HEK293 (cell line): ENCODE measurements at regions not wholly inside any gene's neighbourhood (a gene's known extent, or its start where the extent isn't known, plus 50 kb on each side); places are given as distances from the start of the nearest gene placed in this dataset.

Experiments
- CTCF ChIA-PET: fragments of 350-600 bp; formaldehyde crosslinking; extraction: SDS; loops from one replicate; lab custom pipeline; 2021; ENCODE audit warnings: antibody characterized with exemption; lab: Yijun Ruan, JAX
- POLR2A ChIA-PET: fragments of 300-600 bp; formaldehyde crosslinking; extraction: SDS; loops from one replicate; lab custom pipeline; 2020; ENCODE audit warnings: antibody characterized with exemption, inconsistent platforms; lab: Yijun Ruan, JAX
- H3K27ac ChIP-seq: fragments of 200-500 bp; sonication (Bioruptor generic); 2 replicates; pipeline ENCODE4 v1.5.1; 2014; ENCODE audit warnings: low read depth, low read length, control low read depth, inconsistent platforms; ENCODE audit errors: extremely low read depth
- H3K36me3 ChIP-seq, 2 experiments: fragments of 200-500 bp in 1 of 2; sonication (Bioruptor generic) in 1 of 2; 1 replicate in 1 of 2; 2 replicates in 1 of 2; pipeline ENCODE4 v1.5.1; 2014 to 2017; ENCODE audit warnings: inconsistent platforms in 2 of 2, low read length in 2 of 2; ENCODE audit not compliant: control insufficient read depth in 2 of 2, insufficient read depth in 1 of 2
- H3K4me1 ChIP-seq: fragments of 200-500 bp; sonication (Bioruptor generic); 2 replicates; pipeline ENCODE4 v1.5.1; 2014; ENCODE audit warnings: mild to moderate bottlenecking, low read length, inconsistent platforms; ENCODE audit not compliant: control insufficient read depth, insufficient read depth
- H3K4me3 ChIP-seq: 2 replicates; pipeline ENCODE4 v1.5.1; 2011; ENCODE audit warnings: low read depth, mild to moderate bottlenecking, control low read depth, low read length, moderate library complexity
- H3K9me3 ChIP-seq: fragments of 200-500 bp; sonication (Bioruptor generic); 2 replicates; pipeline ENCODE4 v1.5.1; 2014; ENCODE audit warnings: low read depth, low read length, inconsistent platforms; ENCODE audit not compliant: control insufficient read depth, insufficient read depth
- ELK4 ChIP-seq: IDR thresholded peaks from 2 replicates; pipeline ENCODE4 v1.6.1; 2011; ENCODE audit warnings: mild to moderate bottlenecking, low read depth, low read length, borderline replicate concordance
- KLF10 ChIP-seq: fragments of 450-650 bp; IDR thresholded peaks from 2 replicates; pipeline ENCODE4 v1.5.1; 2018; ENCODE audit warnings: missing biosample characterization, mild to moderate bottlenecking, missing genetic modification characterization
- KLF17 ChIP-seq: fragments of 450-650 bp; formaldehyde crosslinking; IDR thresholded peaks from 2 replicates; pipeline ENCODE4 v1.5.1; 2016; ENCODE audit warnings: missing biosample characterization, missing genetic modification characterization
- SETDB1 ChIP-seq: IDR thresholded peaks from one replicate; pipeline ENCODE4 v1.6.1; 2017; ENCODE audit warnings: mild to moderate bottlenecking, low read length, moderate library complexity, mixed read lengths; ENCODE audit not compliant: insufficient read length
- TRIM28 ChIP-seq: IDR thresholded peaks from 2 replicates; pipeline ENCODE4 v1.6.1; 2011; ENCODE audit warnings: low read length, control low read depth, borderline replicate concordance
- ZBTB44 ChIP-seq: fragments of 450-650 bp; IDR thresholded peaks from 2 replicates; pipeline ENCODE4 v1.5.1; 2018; ENCODE audit warnings: missing biosample characterization, mild to moderate bottlenecking, missing genetic modification characterization
- ZNF350 ChIP-seq: fragments of 450-650 bp; formaldehyde crosslinking; IDR thresholded peaks from 2 replicates; pipeline ENCODE4 v1.5.0; 2017; ENCODE audit warnings: missing biosample characterization, mild to moderate bottlenecking, missing genetic modification characterization
- ZNF518A ChIP-seq: fragments of 450-650 bp; formaldehyde crosslinking; conservative IDR thresholded peaks from 2 replicates; pipeline ENCODE4 v1.5.1; 2016; ENCODE audit warnings: low read depth, missing biosample characterization, missing genetic modification characterization
- ZNF549 ChIP-seq: fragments of 450-650 bp; IDR thresholded peaks from 2 replicates; pipeline ENCODE4 v1.5.1; 2018; ENCODE audit warnings: missing biosample characterization, missing genetic modification characterization, mild to moderate bottlenecking, inconsistent platforms, moderate library complexity
- ZNF560 ChIP-seq: fragments of 450-650 bp; formaldehyde crosslinking; IDR thresholded peaks from 2 replicates; pipeline ENCODE4 v1.5.1; 2017; ENCODE audit warnings: missing biosample characterization, missing genetic modification characterization, borderline replicate concordance
- ZNF623 ChIP-seq: fragments of 450-650 bp; formaldehyde crosslinking; IDR thresholded peaks from 2 replicates; pipeline ENCODE4 v1.5.1; 2016; ENCODE audit warnings: missing biosample characterization, missing genetic modification characterization
- ZNF629 ChIP-seq: fragments of 450-650 bp; formaldehyde crosslinking; IDR thresholded peaks from 2 replicates; pipeline ENCODE4 v1.5.1; 2017; ENCODE audit warnings: missing biosample characterization, missing genetic modification characterization
- ZNF645 ChIP-seq: fragments of 450-650 bp; formaldehyde crosslinking; IDR thresholded peaks from 2 replicates; pipeline ENCODE4; 2016; ENCODE audit warnings: missing biosample characterization, missing genetic modification characterization
- ZNF654 ChIP-seq: fragments of 450-650 bp; formaldehyde crosslinking; IDR thresholded peaks from 2 replicates; pipeline ENCODE4 v1.5.1; 2016; ENCODE audit warnings: low read depth, missing biosample characterization, missing genetic modification characterization
- ZNF747 ChIP-seq: fragments of 450-650 bp; formaldehyde crosslinking; IDR thresholded peaks from 2 replicates; pipeline ENCODE4 v1.5.1; 2016; ENCODE audit warnings: missing biosample characterization, missing genetic modification characterization
- ZNF777 ChIP-seq: fragments of 450-650 bp; formaldehyde crosslinking; IDR thresholded peaks from 2 replicates; pipeline ENCODE4 v1.5.1; 2017; ENCODE audit warnings: missing biosample characterization, missing genetic modification characterization, borderline replicate concordance
- ZSCAN18 ChIP-seq: fragments of 450-650 bp; formaldehyde crosslinking; IDR thresholded peaks from 2 replicates; pipeline ENCODE4 v1.5.1; 2016; ENCODE audit warnings: missing biosample characterization, missing genetic modification characterization

GRCh38 chr5:26805076-26805475 is 233.3 kb downstream of the CDH9 start:
- Histone ChIP-seq H3K36me3 (no peaks in the 10 kb centered on the region), H3K4me3 (no peak overlapping the region), H3K4me1 (no peaks in the 10 kb centered on the region), H3K27ac (no peak overlapping the region), H3K9me3 (no peaks in the 10 kb centered on the region)
- ChIA-PET POLR2A (no interaction called here), CTCF (no interaction called here)
- peak; percentile 63; the same call in 1 of the 2 replicates for TF ChIP-seq TRIM28
- TF ChIP-seq SETDB1 = peak; percentile 44
- TF ChIP-seq ZNF549 (tag by site-specific recombination) = no peak

- ChIA-PET POLR2A (no interaction called here), CTCF (no interaction called here)
- no peaks in the 10 kb centered on the region for H3K4me1 ChIP-seq
- no peaks in the 10 kb centered on the region for H3K36me3 ChIP-seq
- no peak overlapping the region for H3K27ac ChIP-seq
- TF ChIP-seq KLF10 (tag by site-specific recombination) (no peak), ZSCAN18 (no peak), ZNF654 (tag by site-specific recombination) (no peak), ZNF645 (tag by site-specific recombination) (no peak), ZBTB44 (no peak), ZNF350 (tag by site-specific recombination) (no peak), ZNF623 (tag by site-specific recombination) (no peak), ZNF777 (no peak), KLF17 (tag by site-specific recombination) (no peak), ZNF518A (no peak), ZNF560 (tag by site-specific recombination) (no peak), ZNF629 (tag by site-specific recombination) (no peak), ELK4 (no peak), ZNF747 (tag by site-specific recombination) (no peak)
- H3K4me3 ChIP-seq = no peak overlapping the region
- no peaks in the 10 kb centered on the region for H3K9me3 ChIP-seq
Measured at GRCh38 chr5:26802944-26803343, 235.4 kb downstream of the CDH9 start.
